Endothelial cell of umbilical vein (primary cell): ENCODE measurements at regions not wholly inside any gene's neighbourhood (a gene's known extent, or its start where the extent isn't known, plus 50 kb on each side); places are given as distances from the start of the nearest gene placed in this dataset.

Experiments used
- BruUV-seq: library from RNA; stranded (reverse); fragments of 400-500 nt; replicated peaks from 2 replicates; lab custom pipeline; 2021; lab: Mats Ljungman, UMichigan
- CTCF ChIA-PET: fragments of 300-600, 350-600 bp; sonication (Branson Sonifier 250); formaldehyde crosslinking; loops from one replicate; lab custom pipeline; 2021; ENCODE audit warnings: antibody characterized with exemption, inconsistent platforms; lab: Charles Lee
- POLR2A ChIA-PET: fragments of 300-600, 350-600 bp; sonication (Branson Sonifier 250); formaldehyde crosslinking; loops from one replicate; lab custom pipeline; 2021; ENCODE audit warnings: antibody characterized with exemption, inconsistent platforms; lab: Charles Lee
- DNase-seq: peaks from one replicate; pipeline ENCODE4 v3.0.0-alpha.2; 2011; ENCODE audit warnings: low read depth, low spot score
- FAIRE-seq: peaks from 2 replicates; lab custom pipeline; 2011; peaks lifted over from hg19 to GRCh38; lab: Jason Lieb, UNC
- H2AFZ ChIP-seq: 2 replicates; pipeline ENCODE4 v1.6.0; 2012; ENCODE audit warnings: low read depth, low read length, control low read depth, inconsistent platforms
- H3K27ac ChIP-seq: 2 replicates; pipeline ENCODE4 v1.5.1; 2011; ENCODE audit warnings: low read depth, mild to moderate bottlenecking, control low read depth, low read length, moderate library complexity; ENCODE audit not compliant: insufficient read depth
- H3K27me3 ChIP-seq, 2 experiments: 2 replicates each; pipeline versions ENCODE4 v1.6.0 to v1.6.1; 2011; ENCODE audit warnings: low read length in 2 of 2, mixed read lengths in 1 of 2; ENCODE audit not compliant: control insufficient read depth in 2 of 2, insufficient read depth in 2 of 2
- H3K36me3 ChIP-seq, 2 experiments: 2 replicates in 1 of 2; 3 replicates in 1 of 2; pipeline ENCODE4 v1.5.1; 2011; ENCODE audit warnings: low read length in 2 of 2, mild to moderate bottlenecking in 1 of 2, moderate library complexity in 1 of 2; ENCODE audit not compliant: control insufficient read depth in 2 of 2, insufficient read depth in 2 of 2; ENCODE audit errors: extremely low read depth in 1 of 2
- H3K4me1 ChIP-seq: 3 replicates; pipeline ENCODE4 v1.5.1; 2011; ENCODE audit warnings: mild to moderate bottlenecking, low read length; ENCODE audit not compliant: control insufficient read depth, insufficient read depth; ENCODE audit errors: extremely low read depth
- H3K4me2 ChIP-seq: 2 replicates; pipeline ENCODE4 v1.6.1; 2011; ENCODE audit warnings: low read length, control low read depth, mixed read lengths; ENCODE audit not compliant: insufficient read depth
- H3K4me3 ChIP-seq, 3 experiments: fragments of 200-600 bp in 1 of 3; sonication (generic), shearing (Covaris generic) in 1 of 3; replicated peaks in 1 of 3; 2 replicates each; pipeline ENCODE4 v1.5.1; 2011 to 2016; ENCODE audit warnings: control low read depth in 3 of 3, low read length in 3 of 3, mild to moderate bottlenecking in 2 of 3, inconsistent platforms in 1 of 3, low read depth in 1 of 3, moderate library complexity in 1 of 3; ENCODE audit not compliant: insufficient read depth in 1 of 3
- H3K79me2 ChIP-seq: 2 replicates; pipeline ENCODE4 v1.6.0; 2012; ENCODE audit warnings: low read length, inconsistent platforms; ENCODE audit not compliant: control insufficient read depth, insufficient read depth
- H3K9ac ChIP-seq: replicated peaks from 2 replicates; pipeline ENCODE3; 2011; ENCODE audit warnings: low read length, control low read depth; ENCODE audit not compliant: insufficient read depth; ENCODE audit errors: extremely low read depth
- H3K9me1 ChIP-seq: replicated peaks from 3 replicates; pipeline ENCODE4 v1.6.0; 2011; ENCODE audit warnings: mild to moderate bottlenecking, low read length; ENCODE audit not compliant: control insufficient read depth, insufficient read depth; ENCODE audit errors: extremely low read depth
- H3K9me3 ChIP-seq: replicated peaks from 2 replicates; pipeline ENCODE4 v1.5.1; 2012; ENCODE audit warnings: low read length, inconsistent platforms; ENCODE audit not compliant: control insufficient read depth, insufficient read depth
- H4K20me1 ChIP-seq: replicated peaks from 2 replicates; pipeline ENCODE3; 2011; ENCODE audit warnings: mild to moderate bottlenecking, low read length; ENCODE audit not compliant: control insufficient read depth, insufficient read depth; ENCODE audit errors: extremely low read depth
- EZH2 ChIP-seq: IDR thresholded peaks from 2 replicates; pipeline ENCODE4 v1.6.1; 2012; ENCODE audit warnings: borderline replicate concordance, low read depth, mild to moderate bottlenecking, moderate library complexity, low read length, inconsistent platforms; ENCODE audit not compliant: severe bottlenecking
- FOS ChIP-seq: IDR thresholded peaks from 2 replicates; pipeline ENCODE4 v1.6.1; 2011; ENCODE audit warnings: mild to moderate bottlenecking, low read length, moderate library complexity, borderline replicate concordance; ENCODE audit not compliant: insufficient read depth
- GATA2 ChIP-seq: IDR thresholded peaks from 2 replicates; pipeline ENCODE4 v1.7.0; 2011; ENCODE audit warnings: low read depth, mild to moderate bottlenecking, moderate library complexity, mixed read lengths, low read length; ENCODE audit not compliant: insufficient read length, insufficient read depth
- JUN ChIP-seq: IDR thresholded peaks from 2 replicates; pipeline ENCODE4 v1.6.1; 2011; ENCODE audit warnings: borderline replicate concordance, low read depth; ENCODE audit not compliant: insufficient read length, insufficient read depth
- MYC ChIP-seq: IDR thresholded peaks from one replicate; pipeline ENCODE4 v1.6.1; 2011; ENCODE audit warnings: mild to moderate bottlenecking, low read depth, low read length
- POLR2A ChIP-seq: IDR thresholded peaks from 2 replicates; pipeline ENCODE4 v1.6.1; 2012; ENCODE audit warnings: low read depth, mild to moderate bottlenecking, control low read depth, low read length
- POLR2AphosphoS5 ChIP-seq: IDR thresholded peaks from 2 replicates; pipeline ENCODE4 v1.6.1; 2012; ENCODE audit warnings: low read depth, mild to moderate bottlenecking, control low read depth, low read length, moderate library complexity; ENCODE audit not compliant: insufficient read depth
- dilution Hi-C: fragments of 300-500 bp; cut with MboI; formaldehyde crosslinking; loops from one replicate; pipeline ENCODE4 v1.15.0; 2019; ENCODE audit warnings: low sequenced_read_pairs; ENCODE audit not compliant: extremely low pct_ligation_motif_present
- intact Hi-C: fragments of 100-400 bp; cut with micrococcal nuclease; formaldehyde crosslinking; loops from one replicate; pipeline ENCODE4 v1.10.0; 2022
- TF ChIP-seq, protein P1 (sequence below): IDR thresholded peaks from 2 replicates; pipeline ENCODE4 v1.6.1; 2011; ENCODE audit not compliant: insufficient read depth, insufficient read length
- TF ChIP-seq, protein P2 (sequence below), 2 donors: IDR thresholded peaks; 1 replicate in 1 of 2; 2 replicates in 1 of 2; pipeline ENCODE4 v1.5.1; 2011; ENCODE audit warnings: low read length in 2 of 2, mild to moderate bottlenecking in 2 of 2, moderate library complexity in 2 of 2, control low read depth in 1 of 2, inconsistent platforms in 1 of 2, low read depth in 1 of 2; ENCODE audit not compliant: insufficient read depth in 1 of 2; ENCODE audit errors: extremely low read depth in 1 of 2

DNA sequence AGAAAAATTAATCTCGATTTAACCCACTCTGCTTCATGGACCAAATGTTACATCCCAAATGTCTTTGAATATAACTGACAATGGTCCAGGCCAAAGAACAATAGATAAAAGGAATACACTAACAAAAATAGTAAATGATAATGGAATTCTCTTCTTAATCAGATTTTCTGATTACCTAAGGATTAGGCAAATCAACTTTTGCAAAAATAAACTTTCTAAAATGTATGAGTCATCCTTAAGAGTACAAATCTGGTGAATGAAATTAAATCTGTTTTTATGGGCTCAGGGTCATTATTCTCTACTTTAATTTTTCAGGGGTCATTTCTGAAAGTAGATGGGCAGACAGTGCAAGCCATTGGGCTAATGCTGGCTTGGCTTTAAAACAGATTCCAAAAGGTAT, 102.1 kb upstream of the FAM13C start:
- no peak overlapping the region for H3K9ac ChIP-seq
- no peaks in the 10 kb centered on the region for H3K27me3 ChIP-seq
- DNase-seq: no peak
- dilution Hi-C loops: no loop called here
- no peak overlapping the region for H3K4me3 ChIP-seq
- FAIRE-seq: no peak
- no peaks in the 10 kb centered on the region for H3K9me1 ChIP-seq
- ChIA-PET CTCF (no interaction called here), POLR2A (no interaction called here)
- H2AFZ ChIP-seq: no peak overlapping the region
- BruUV-seq: no TSS peak
- H3K9me3 ChIP-seq: no peaks in the 10 kb centered on the region
- H3K4me1 ChIP-seq: no peaks in the 10 kb centered on the region
- H4K20me1 ChIP-seq: no peaks in the 10 kb centered on the region
- no peaks in the 10 kb centered on the region for H3K36me3 ChIP-seq
- H3K4me2 ChIP-seq: no peak overlapping the region
- H3K27ac ChIP-seq: no peak overlapping the region
- intact Hi-C loops: no loop called here
- TF ChIP-seq, protein P1, sequence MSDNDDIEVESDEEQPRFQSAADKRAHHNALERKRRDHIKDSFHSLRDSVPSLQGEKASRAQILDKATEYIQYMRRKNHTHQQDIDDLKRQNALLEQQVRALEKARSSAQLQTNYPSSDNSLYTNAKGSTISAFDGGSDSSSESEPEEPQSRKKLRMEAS: no peak
- TF ChIP-seq, protein P2, sequence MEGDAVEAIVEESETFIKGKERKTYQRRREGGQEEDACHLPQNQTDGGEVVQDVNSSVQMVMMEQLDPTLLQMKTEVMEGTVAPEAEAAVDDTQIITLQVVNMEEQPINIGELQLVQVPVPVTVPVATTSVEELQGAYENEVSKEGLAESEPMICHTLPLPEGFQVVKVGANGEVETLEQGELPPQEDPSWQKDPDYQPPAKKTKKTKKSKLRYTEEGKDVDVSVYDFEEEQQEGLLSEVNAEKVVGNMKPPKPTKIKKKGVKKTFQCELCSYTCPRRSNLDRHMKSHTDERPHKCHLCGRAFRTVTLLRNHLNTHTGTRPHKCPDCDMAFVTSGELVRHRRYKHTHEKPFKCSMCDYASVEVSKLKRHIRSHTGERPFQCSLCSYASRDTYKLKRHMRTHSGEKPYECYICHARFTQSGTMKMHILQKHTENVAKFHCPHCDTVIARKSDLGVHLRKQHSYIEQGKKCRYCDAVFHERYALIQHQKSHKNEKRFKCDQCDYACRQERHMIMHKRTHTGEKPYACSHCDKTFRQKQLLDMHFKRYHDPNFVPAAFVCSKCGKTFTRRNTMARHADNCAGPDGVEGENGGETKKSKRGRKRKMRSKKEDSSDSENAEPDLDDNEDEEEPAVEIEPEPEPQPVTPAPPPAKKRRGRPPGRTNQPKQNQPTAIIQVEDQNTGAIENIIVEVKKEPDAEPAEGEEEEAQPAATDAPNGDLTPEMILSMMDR (IDR thresholded peaks at IDR 0.05; ENCODE audit: extremely low read depth in 1 of 2, insufficient read depth in 1 of 2, low read depth in 1 of 2, low read length in 2 of 2): no peak
- no peak for TF ChIP-seq POLR2A
- TF ChIP-seq JUN: no peak
- no peak for TF ChIP-seq EZH2
- TF ChIP-seq GATA2: no peak
- TF ChIP-seq FOS: no peak
- TF ChIP-seq POLR2AphosphoS5: no peak
- TF ChIP-seq MYC: no peak
- no peaks in the 10 kb centered on the region for H3K79me2 ChIP-seq
